Right atrium auricular region (tissue), 2 donors: ENCODE measurements at regions not wholly inside any gene's neighbourhood (a gene's known extent, or its start where the extent isn't known, plus 50 kb on each side); places are given as distances from the start of the nearest gene placed in this dataset.

Experiments used
- DNase-seq: peaks from one replicate; pipeline ENCODE4 v3.0.0-alpha.2; 2019; ENCODE audit warnings: low spot score
- H3K27ac ChIP-seq, 2 donors: fragments of 200-600 bp; sonication (generic); 1 replicate in 1 of 2; 2 replicates in 1 of 2; pipeline ENCODE4 v1.5.1; 2016 to 2019
- H3K27me3 ChIP-seq, 2 donors: fragments of 200-600 bp; sonication (generic); one replicate each; pipeline versions ENCODE4 v1.5.1 to v1.6.0; 2017 to 2019
- H3K36me3 ChIP-seq: fragments of 200-600 bp; sonication (generic); one replicate; pipeline ENCODE4 v1.5.1; 2016
- H3K4me1 ChIP-seq, 2 donors: fragments of 200-600 bp; sonication (generic); one replicate each; pipeline versions ENCODE4 v1.5.1 to v1.6.0; 2017 to 2019
- H3K4me3 ChIP-seq, 2 donors: fragments of 200-600 bp; sonication (generic); 1 replicate in 1 of 2; 2 replicates in 1 of 2; pipeline ENCODE4 v1.5.1; 2017 to 2019; ENCODE audit warnings: mild to moderate bottlenecking in 1 of 2, moderate library complexity in 1 of 2
- H3K9me3 ChIP-seq, 2 donors: fragments of 200-600 bp; sonication (generic); one replicate each; pipeline ENCODE4 v1.5.1; 2019
- TF ChIP-seq, protein P1 (sequence below), 2 donors: fragments of 200-600 bp; sonication (generic); IDR thresholded peaks; one replicate each; pipeline ENCODE4 v1.5.1; 2019; ENCODE audit warnings: antibody characterized with exemption in 2 of 2

DNA sequence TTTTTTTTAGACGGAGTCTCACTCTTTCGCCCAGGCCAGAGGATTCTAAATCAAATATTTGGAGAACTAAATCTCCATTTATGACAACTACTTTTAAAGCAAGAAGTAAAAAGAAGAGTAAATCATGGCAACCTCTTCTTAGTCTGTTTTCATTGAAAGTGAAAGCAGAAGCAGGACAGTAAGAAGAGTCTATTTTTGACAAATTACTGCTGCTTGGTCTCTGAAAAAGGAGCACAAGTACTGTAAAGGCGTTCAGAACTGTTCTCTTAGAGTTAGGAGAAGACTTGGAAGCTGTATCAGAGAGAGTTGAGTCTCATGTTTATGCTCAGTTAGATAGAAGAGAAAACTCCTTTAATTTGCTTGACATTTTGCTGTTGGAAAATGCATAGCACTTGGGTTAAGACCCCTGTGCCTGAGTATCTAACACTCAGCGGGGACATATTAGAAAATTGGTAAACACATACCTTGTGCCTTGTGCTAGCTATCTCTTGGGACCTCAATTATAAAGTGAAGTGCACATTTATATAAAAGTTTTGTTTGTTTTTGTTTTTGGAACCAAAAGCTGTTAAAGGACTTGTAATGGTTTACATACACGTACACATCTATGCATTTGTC lies 433.0 kb downstream of the ANKRD7 start:
- Histone ChIP-seq H3K4me1 (no peaks in the 10 kb centered on the region), H3K36me3 (no peaks in the 10 kb centered on the region), H3K27ac (no peak overlapping the region), H3K9me3 (no peaks in the 10 kb centered on the region), H3K27me3 (no peaks in the 10 kb centered on the region), H3K4me3 (no peak overlapping the region)
- no peak for DNase-seq
- TF ChIP-seq, protein P1, sequence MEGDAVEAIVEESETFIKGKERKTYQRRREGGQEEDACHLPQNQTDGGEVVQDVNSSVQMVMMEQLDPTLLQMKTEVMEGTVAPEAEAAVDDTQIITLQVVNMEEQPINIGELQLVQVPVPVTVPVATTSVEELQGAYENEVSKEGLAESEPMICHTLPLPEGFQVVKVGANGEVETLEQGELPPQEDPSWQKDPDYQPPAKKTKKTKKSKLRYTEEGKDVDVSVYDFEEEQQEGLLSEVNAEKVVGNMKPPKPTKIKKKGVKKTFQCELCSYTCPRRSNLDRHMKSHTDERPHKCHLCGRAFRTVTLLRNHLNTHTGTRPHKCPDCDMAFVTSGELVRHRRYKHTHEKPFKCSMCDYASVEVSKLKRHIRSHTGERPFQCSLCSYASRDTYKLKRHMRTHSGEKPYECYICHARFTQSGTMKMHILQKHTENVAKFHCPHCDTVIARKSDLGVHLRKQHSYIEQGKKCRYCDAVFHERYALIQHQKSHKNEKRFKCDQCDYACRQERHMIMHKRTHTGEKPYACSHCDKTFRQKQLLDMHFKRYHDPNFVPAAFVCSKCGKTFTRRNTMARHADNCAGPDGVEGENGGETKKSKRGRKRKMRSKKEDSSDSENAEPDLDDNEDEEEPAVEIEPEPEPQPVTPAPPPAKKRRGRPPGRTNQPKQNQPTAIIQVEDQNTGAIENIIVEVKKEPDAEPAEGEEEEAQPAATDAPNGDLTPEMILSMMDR (IDR thresholded peaks at IDR 0.05), result no peak

DNA sequence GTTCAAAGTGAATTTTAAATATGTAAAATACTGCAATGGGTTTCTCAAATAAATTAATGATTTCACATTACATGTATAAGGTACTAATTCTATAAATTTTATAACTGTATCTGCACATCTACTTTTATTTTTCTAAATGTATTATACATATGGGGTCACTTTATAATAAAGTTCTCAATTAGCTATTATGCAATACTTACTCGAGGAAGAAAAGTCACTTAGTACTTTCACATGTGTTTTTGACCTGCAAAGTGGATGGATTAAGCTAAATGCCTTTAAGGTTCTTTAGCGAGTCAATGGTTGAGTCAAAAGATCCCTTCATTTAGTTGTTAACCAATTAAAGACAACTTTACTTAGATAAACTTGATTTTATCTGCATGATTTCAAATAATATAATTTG lies 437.8 kb downstream of the ANKRD7 start:
- TF ChIP-seq, protein P1 (IDR thresholded peaks at IDR 0.05), result no peak
- Histone ChIP-seq H3K4me1 (no peaks in the 10 kb centered on the region), H3K27me3 (no peaks in the 10 kb centered on the region), H3K27ac (no peak overlapping the region), H3K4me3 (no peak overlapping the region), H3K9me3 (no peaks in the 10 kb centered on the region), H3K36me3 (no peaks in the 10 kb centered on the region)
- no peak for DNase-seq

DNA sequence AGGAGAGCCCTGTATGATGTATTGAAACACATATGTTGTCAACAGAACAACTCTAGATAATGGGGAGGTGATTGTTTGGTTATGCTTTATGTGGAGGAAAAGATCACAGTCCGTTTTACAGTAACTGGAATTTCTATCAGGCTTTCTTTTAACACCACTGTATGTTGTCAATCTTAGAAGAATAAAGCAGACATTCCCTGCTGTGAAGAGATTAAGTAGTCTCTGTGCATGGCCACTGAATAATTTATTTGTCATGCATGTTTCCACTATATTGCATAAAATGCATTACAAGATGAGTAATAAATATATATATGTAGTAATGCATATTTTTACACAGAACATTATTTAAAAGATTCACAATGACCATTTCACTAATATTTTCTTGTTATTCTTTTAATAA lies 440.0 kb downstream of the ANKRD7 start:
- DNase-seq, result no peak
- Histone ChIP-seq H3K27me3 (no peaks in the 10 kb centered on the region), H3K36me3 (no peaks in the 10 kb centered on the region), H3K9me3 (no peaks in the 10 kb centered on the region), H3K4me1 (no peaks in the 10 kb centered on the region), H3K27ac (no peak overlapping the region), H3K4me3 (no peak overlapping the region)
- TF ChIP-seq, protein P1 (IDR thresholded peaks at IDR 0.05), result no peak

DNA sequence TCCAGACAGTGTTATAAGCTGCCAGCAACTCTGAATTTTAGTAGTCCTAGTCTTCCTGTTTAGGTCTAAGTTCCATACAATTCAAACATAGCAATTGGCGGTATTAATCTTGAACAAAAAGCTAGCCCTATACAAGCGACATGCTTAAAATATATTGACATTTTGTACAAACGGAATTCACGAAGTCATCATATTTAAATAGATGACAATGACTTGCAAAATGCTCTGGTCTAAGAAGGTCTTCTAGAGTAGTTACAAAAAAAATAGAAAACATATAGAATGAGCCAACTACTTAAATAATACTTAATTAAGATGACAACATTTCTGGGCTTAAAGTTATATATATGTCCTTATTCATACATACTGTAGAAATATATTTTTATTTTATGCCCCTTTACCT lies 446.6 kb downstream of the ANKRD7 start:
- Histone ChIP-seq H3K27ac (no peak overlapping the region), H3K9me3 (no peaks in the 10 kb centered on the region), H3K4me3 (no peak overlapping the region), H3K36me3 (no peaks in the 10 kb centered on the region), H3K27me3 (no peaks in the 10 kb centered on the region), H3K4me1 (no peaks in the 10 kb centered on the region)
- DNase-seq, result no peak
- TF ChIP-seq, protein P1 (IDR thresholded peaks at IDR 0.05), result no peak

DNA sequence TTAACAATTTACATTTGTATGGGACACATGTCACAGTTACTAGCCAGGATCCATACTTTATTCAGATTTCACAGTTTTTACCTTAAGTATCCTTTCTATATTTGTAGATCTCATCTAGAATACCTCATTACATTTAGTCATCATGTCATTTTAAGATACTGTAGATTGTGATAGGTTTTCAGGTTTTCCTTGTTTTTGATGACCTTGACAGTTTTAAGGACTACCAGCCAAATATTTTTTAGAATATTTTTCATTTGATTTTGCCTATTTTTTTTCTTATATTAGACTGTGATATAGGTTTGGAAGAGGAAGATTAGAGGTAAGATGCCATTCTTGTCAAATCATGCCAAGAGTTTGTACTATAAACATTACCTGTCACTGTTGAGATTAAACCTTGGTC lies 460.3 kb downstream of the ANKRD7 start:
- TF ChIP-seq, protein P1 (IDR thresholded peaks at IDR 0.05), result no peak
- Histone ChIP-seq H3K4me1 (no peaks in the 10 kb centered on the region), H3K27ac (no peak overlapping the region), H3K9me3 (no peaks in the 10 kb centered on the region), H3K36me3 (no peaks in the 10 kb centered on the region), H3K27me3 (no peaks in the 10 kb centered on the region), H3K4me3 (no peak overlapping the region)
- DNase-seq, result no peak

DNA sequence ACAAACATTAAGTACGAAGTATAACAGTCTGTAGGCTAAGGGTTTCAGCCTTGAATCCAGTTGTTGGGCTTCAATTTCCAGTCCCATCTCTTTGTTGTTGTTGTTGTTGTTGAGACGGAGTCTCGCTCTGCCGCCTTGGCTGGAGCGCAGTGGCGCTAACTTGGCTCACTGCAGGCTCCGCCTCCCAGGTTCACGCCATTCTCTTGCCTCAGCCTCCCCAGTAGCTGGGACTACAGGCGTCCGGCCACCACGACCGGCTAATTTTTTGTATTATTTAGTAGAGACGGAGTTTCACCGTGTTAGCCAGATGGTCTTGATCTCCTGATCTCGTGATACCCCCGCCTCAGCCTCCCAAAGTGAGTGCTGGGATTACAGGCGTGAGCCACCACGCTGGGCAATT lies 464.9 kb downstream of the ANKRD7 start:
- TF ChIP-seq, protein P1 (IDR thresholded peaks at IDR 0.05), result no peak
- no peaks in the 10 kb centered on the region for H3K4me1 ChIP-seq
- no peak overlapping the region for H3K27ac ChIP-seq
- no peak for DNase-seq
- H3K36me3 ChIP-seq, result no peaks in the 10 kb centered on the region
- H3K27me3 ChIP-seq, result no peaks in the 10 kb centered on the region
- no peak overlapping the region for H3K4me3 ChIP-seq
- no peaks in the 10 kb centered on the region for H3K9me3 ChIP-seq
